Left lung (tissue), 4 donors: ENCODE measurements at regions not wholly inside any gene's neighbourhood (a gene's known extent, or its start where the extent isn't known, plus 50 kb on each side); places are given as distances from the start of the nearest gene placed in this dataset.
"Not testable (repeated sequence)": the region's sequence is repeated elsewhere in the genome, so short reads cannot be mapped to it uniquely, and the experiment has no call there.

Experiments
- ATAC-seq: fragments of 200-7000 bp; cut with Tn5 transposase; one replicate; pipeline ENCODE4 v1.9.1; 2020; ENCODE audit warnings: moderate library complexity
- DNase-seq, 4 donors: peaks; one replicate each; pipeline ENCODE4 v3.0.0-alpha.2; 2013 to 2020
- H3K27ac ChIP-seq, 2 donors: fragments of 200-600 bp; sonication (generic) in 1 of 2; one replicate each; pipeline versions ENCODE4 v1.5.0 to v1.8.0; 2020 to 2021
- H3K27me3 ChIP-seq, 2 donors: fragments of 200-600 bp; sonication (generic) in 1 of 2; one replicate each; pipeline versions ENCODE4 v1.5.0 to v1.8.0; 2020 to 2021
- H3K36me3 ChIP-seq, 2 donors: fragments of 200-600 bp; sonication (generic) in 1 of 2; one replicate each; pipeline versions ENCODE4 v1.5.0 to v1.8.0; 2020 to 2021
- H3K4me1 ChIP-seq, 2 donors: fragments of 200-600 bp; one replicate each; pipeline ENCODE4 v1.8.0; 2021
- H3K4me3 ChIP-seq, 2 donors: fragments of 200-600 bp; sonication (generic) in 1 of 2; one replicate each; pipeline versions ENCODE4 v1.5.0 to v1.8.0; 2020 to 2021; ENCODE audit warnings: mild to moderate bottlenecking in 1 of 2
- H3K9me3 ChIP-seq, 2 donors: fragments of 200-600 bp; sonication (generic) in 1 of 2; one replicate each; pipeline versions ENCODE4 v1.5.0 to v1.8.0; 2020 to 2021
- CTCF ChIP-seq, 2 donors: fragments of 200-600 bp; sonication (generic) in 1 of 2; IDR thresholded peaks; one replicate each; pipeline versions ENCODE4 v1.5.0 to v1.8.0; 2021; ENCODE audit warnings: antibody characterized with exemption in 2 of 2
- intact Hi-C, 2 donors: fragments of 100-400 bp; cut with DNase I; formaldehyde crosslinking; loops; one replicate each; pipeline versions ENCODE4 v1.11.2 to v1.14.2; 2022
- donor health status: DM: no; HTN: yes; CAD: no.
- donor health status: DM: no; HTN: no; CAD: no.

GRCh38 chrY:19465809-19466208, 278.7 kb downstream of the KDM5D start:
- no peaks in the 10 kb centered on the region for H3K36me3 ChIP-seq
- TF ChIP-seq CTCF (IDR thresholded peaks at IDR 0.05), result no peak
- no peaks in the 10 kb centered on the region for H3K27me3 ChIP-seq

GRCh38 chrY:19456855-19457448, 287.6 kb downstream of the KDM5D start:
- ATAC-seq, result no peak
- no peak for DNase-seq
- Histone ChIP-seq H3K4me1 (no peaks in the 10 kb centered on the region), H3K27ac (no peak overlapping the region), H3K36me3 (no peaks in the 10 kb centered on the region), H3K4me3 (no peak overlapping the region), H3K27me3 (no peaks in the 10 kb centered on the region), H3K9me3 (no peaks in the 10 kb centered on the region)
- TF ChIP-seq CTCF (IDR thresholded peaks at IDR 0.05), result no peak
- intact Hi-C loops, result no loop called here

More at GRCh38 chrY:19465809-19466208, 278.7 kb downstream of the KDM5D start:
- DNase-seq (no peak), ATAC-seq (no peak)
- intact Hi-C loops, result no loop called here
- Histone ChIP-seq H3K9me3 (peaks cover 0 to 4% of the 10 kb centered on the region in 2 donors), H3K27ac (no peak overlapping the region), H3K4me1 (no peaks in the 10 kb centered on the region), H3K4me3 (no peak overlapping the region)

- Histone ChIP-seq H3K4me3 (no peak overlapping the region), H3K27ac (no peak overlapping the region), H3K27me3 (no peaks in the 10 kb centered on the region), H3K9me3 (no peaks in the 10 kb centered on the region), H3K36me3 (no peaks in the 10 kb centered on the region), H3K4me1 (no peaks in the 10 kb centered on the region)
- peak in 1 of 2 donors; percentile 59 for TF ChIP-seq CTCF (IDR thresholded peaks at IDR 0.05)
- DNase-seq (peak in 1 of 4 donors; percentile 37), ATAC-seq (no peak)
- intact Hi-C loops, result no loop called here
Observed at GRCh38 chrY:19433059-19433458, 311.5 kb downstream of the KDM5D start.

GRCh38 chrY:19427736-19428518, 316.6 kb downstream of the KDM5D start:
- Histone ChIP-seq H3K27me3 (no peaks in the 10 kb centered on the region), H3K36me3 (no peaks in the 10 kb centered on the region), H3K4me1 (no peaks in the 10 kb centered on the region), H3K4me3 (no peak overlapping the region), H3K9me3 (no peaks in the 10 kb centered on the region), H3K27ac (no peak overlapping the region)
- no peak for DNase-seq
- intact Hi-C loops, result no loop called here
- TF ChIP-seq CTCF (IDR thresholded peaks at IDR 0.05), result no peak
- ATAC-seq, result no peak

- intact Hi-C loops, result not testable (repeated sequence)
Observed at GRCh38 chrY:19427191-19427590, 317.3 kb downstream of the KDM5D start.

More at GRCh38 chrY:19427191-19427590, 317.3 kb downstream of the KDM5D start:
- H3K27ac ChIP-seq, H3K27me3 ChIP-seq, H3K4me3 ChIP-seq, H3K4me1 ChIP-seq, H3K9me3 ChIP-seq, DNase-seq, H3K36me3 ChIP-seq, ATAC-seq: not testable (repeated sequence)
